NCI-H226 (cell line): ENCODE measurements at regions not wholly inside any gene's neighbourhood (a gene's known extent, or its start where the extent isn't known, plus 50 kb on each side); places are given as distances from the start of the nearest gene placed in this dataset.

Experiments
- DNase-seq: peaks from one replicate; pipeline ENCODE4 v3.0.0-alpha.2; 2015

DNA sequence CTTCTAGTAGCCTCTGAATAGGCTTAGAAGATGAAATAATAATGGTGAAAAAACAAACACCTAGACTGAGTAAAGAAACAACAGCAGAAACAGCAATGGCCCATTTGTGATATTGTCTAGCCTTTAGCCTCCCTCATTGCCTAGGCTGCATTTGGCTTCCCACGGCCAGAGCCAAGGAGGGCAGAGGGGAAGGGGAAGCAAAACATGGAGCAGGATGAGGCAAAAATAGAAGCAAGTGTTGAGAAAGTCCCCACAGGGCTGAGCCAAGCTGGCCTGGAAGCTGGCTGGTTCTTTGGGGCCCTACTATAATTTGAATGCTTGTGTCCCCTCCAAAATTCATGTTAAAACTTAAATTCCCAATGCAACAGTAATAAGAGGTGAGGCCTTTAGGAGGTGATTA is 60.2 kb upstream of the KSR1 start:
- no peak for DNase-seq

DNA sequence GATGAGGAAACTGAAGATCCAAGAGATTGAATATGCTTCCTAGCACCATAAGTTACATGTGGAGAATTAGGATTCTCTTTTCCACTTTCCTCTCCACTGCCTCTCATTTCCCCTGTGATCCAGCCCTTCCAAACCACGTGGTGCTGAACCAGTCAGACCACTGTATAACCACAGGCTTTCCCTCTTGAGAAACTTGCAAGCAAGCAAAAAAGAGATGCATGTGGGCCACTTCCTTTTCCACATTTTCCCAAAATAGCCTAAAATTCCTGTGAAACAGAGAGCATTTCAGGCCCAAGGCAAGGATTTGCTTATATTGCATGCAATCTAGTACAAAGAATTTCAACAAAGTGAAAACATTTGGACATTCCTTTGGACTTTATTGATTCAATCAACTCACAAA is 59.3 kb upstream of the KSR1 start:
- DNase-seq = no peak

DNA sequence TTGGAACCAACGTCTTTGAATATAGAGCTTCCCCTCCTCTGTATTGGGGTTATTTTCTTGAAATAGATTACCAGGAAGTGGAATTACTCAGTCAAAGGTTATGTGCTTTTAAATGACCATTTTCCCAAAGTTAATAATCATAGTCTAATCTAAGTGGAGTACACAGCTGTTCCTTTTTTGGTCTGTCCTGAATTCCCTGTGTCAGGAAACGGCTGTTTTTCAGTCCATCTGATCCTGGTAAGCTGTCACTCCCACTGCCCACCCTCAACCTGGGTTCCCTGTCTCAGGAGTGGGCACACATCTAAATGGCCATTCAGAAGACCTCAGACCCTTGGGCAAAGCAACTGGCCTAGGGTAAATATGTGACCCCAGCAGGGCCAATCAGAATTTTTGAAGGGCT is 57.6 kb upstream of the KSR1 start:
- no peak for DNase-seq

DNA sequence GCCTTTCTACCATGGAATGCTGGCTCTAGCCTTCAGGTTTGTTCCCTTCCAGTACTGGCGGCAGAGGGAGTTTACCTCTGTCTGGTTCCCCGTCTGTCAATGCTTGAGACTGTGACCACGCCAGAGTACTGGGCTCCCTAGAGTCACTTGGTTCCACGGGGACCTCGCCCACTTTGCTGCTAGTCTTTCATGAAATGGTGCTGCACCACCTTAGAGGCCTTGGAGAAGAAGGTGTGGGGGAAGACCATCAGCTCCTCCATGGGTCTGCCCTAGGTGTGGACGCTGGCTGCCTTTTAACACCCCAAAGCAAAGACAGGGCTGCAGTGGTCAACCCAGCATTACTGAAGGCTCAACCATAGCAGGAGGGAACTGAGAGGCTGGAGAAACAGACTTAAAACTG is 55.3 kb upstream of the KSR1 start:
- DNase-seq = no peak

- DNase-seq = no peak
Observed at GRCh38 chr17:27402943-27403342, 53.3 kb upstream of the KSR1 start.

- DNase-seq = no peak
Observed at GRCh38 chr17:27403480-27404005, 52.7 kb upstream of the KSR1 start.

GRCh38 chr17:27404676-27405075 is 51.6 kb upstream of the KSR1 start:
- no peak for DNase-seq
